ENCODE measurements at regions not wholly inside any gene's neighbourhood (a gene's known extent, or its start where the extent isn't known, plus 50 kb on each side); places are given as distances from the start of the nearest gene placed in this dataset.

GRCh38 chr3:66860771-66861170 is 137.3 kb upstream of the KBTBD8 start:
- TF ChIP-seq, protein P1, sequence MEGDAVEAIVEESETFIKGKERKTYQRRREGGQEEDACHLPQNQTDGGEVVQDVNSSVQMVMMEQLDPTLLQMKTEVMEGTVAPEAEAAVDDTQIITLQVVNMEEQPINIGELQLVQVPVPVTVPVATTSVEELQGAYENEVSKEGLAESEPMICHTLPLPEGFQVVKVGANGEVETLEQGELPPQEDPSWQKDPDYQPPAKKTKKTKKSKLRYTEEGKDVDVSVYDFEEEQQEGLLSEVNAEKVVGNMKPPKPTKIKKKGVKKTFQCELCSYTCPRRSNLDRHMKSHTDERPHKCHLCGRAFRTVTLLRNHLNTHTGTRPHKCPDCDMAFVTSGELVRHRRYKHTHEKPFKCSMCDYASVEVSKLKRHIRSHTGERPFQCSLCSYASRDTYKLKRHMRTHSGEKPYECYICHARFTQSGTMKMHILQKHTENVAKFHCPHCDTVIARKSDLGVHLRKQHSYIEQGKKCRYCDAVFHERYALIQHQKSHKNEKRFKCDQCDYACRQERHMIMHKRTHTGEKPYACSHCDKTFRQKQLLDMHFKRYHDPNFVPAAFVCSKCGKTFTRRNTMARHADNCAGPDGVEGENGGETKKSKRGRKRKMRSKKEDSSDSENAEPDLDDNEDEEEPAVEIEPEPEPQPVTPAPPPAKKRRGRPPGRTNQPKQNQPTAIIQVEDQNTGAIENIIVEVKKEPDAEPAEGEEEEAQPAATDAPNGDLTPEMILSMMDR (IDR thresholded peaks at IDR 0.05): no peak
- TF ChIP-seq POLR2A (IDR thresholded peaks at IDR 0.05): no peak
